Activated T-cell treated with anti-CD3 and anti-CD28 coated beads, Interleukin-2, amount 50 U/mL, for 24 hours (primary cell): ENCODE measurements at regions not wholly inside any gene's neighbourhood (a gene's known extent, or its start where the extent isn't known, plus 50 kb on each side); places are given as distances from the start of the nearest gene placed in this dataset.

Source experiments
- DNase-seq: peaks from one replicate; pipeline ENCODE4 v3.0.0-alpha.2; 2020
- H3K27ac Mint-ChIP-seq: 2 replicates; pipeline ENCODE4 v1.8.0; 2020; ENCODE audit warnings: mild to moderate bottlenecking, mixed read lengths
- H3K27me3 Mint-ChIP-seq: 2 replicates; pipeline ENCODE4 v1.8.0; 2020; ENCODE audit warnings: mixed read lengths
- H3K36me3 Mint-ChIP-seq: 2 replicates; pipeline ENCODE4 v1.8.0; 2020; ENCODE audit warnings: low read depth, mixed read lengths
- H3K4me1 Mint-ChIP-seq: 2 replicates; pipeline ENCODE4 v1.8.0; 2020; ENCODE audit warnings: low read depth, mixed read lengths
- H3K4me3 Mint-ChIP-seq: 2 replicates; pipeline ENCODE4 v1.8.0; 2020; ENCODE audit warnings: mild to moderate bottlenecking, moderate library complexity, mixed read lengths
- H3K9me3 Mint-ChIP-seq: 2 replicates; pipeline ENCODE4 v1.8.0; 2020; ENCODE audit warnings: mixed read lengths

DNA sequence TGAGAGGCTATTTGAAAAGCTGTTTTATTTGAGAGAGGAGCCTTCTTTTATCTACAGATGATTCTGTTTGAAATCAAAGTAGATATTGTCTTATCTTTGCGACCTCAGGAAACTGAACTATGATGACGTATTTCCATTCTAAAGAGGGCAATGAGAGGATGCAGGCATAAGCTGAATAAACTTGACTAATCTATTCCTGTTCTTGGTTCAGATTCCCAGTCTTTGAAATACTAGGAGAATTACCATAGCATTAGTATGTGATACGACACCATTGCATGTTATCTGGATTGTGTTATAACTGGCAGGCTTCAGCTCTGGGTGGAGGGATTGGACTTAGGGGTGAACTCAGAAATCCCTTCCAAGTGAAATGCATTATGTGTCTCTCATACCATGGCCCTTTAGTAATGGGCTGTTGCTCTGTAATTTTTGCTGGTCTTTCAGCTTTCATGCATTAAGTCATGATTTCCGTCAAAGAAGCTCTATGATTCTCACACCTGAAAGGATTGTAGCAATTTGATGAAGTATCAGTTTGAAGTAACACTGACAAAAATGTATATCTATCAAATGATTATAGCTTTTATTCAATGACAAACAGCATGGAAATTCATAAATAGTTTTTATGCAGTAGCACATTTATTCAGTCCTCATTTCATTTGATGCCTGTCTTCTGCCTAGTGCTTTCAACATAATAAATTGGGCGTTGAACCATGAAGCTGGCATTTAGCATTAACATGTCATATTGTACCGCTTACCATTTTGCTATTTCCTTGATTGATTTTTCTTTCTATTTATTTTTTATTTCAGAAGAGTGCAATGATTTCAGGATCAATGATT is 138.4 kb upstream of the SPACA1 start:
- H3K4me1 Mint-ChIP-seq = peaks cover 36% of the 10 kb centered on the region
- no peak overlapping the region for H3K4me3 Mint-ChIP-seq
- H3K27me3 Mint-ChIP-seq = peaks cover 18% of the 10 kb centered on the region
- no peak for DNase-seq
- peak overlapping the region; percentile 30 for H3K27ac Mint-ChIP-seq
- H3K36me3 Mint-ChIP-seq = no peaks in the 10 kb centered on the region
- no peaks in the 10 kb centered on the region for H3K9me3 Mint-ChIP-seq

GRCh38 chr6:87907521-87907920 is 140.1 kb upstream of the SPACA1 start:
- Mint-ChIP-seq H3K27ac (peak overlapping the region; percentile 50), H3K36me3 (no peaks in the 10 kb centered on the region), H3K9me3 (no peaks in the 10 kb centered on the region), H3K4me3 (no peak overlapping the region), H3K27me3 (peaks cover 15% of the 10 kb centered on the region), H3K4me1 (peaks cover 36% of the 10 kb centered on the region)
- DNase-seq = no peak

DNA sequence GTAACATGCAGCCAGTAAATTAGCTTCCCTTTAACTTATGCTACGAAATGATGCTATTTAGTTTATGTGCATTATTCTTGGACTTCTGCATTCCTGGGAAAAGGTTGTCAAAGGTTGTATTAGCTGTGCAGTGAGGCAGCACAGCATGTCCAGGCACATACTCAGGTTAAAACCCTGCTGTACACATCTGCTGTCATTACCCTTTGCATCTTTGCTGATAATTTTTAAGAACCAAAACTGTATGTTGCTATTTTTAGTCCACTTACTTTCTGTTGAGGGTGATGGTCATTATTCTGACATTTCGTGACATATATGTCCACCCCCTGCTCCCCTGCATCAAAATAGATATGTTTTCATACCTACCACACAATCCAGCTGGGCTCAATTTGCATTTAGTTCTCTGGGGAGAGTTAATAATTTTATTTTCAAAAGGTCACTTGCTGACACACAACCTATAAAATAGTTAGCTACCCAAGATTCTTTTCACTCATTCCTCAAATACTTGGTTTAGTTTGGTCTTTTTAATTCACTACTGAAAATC is 142.5 kb upstream of the SPACA1 start:
- Mint-ChIP-seq H3K4me3 (no peak overlapping the region), H3K27ac (no peak overlapping the region), H3K27me3 (peaks cover 7% of the 10 kb centered on the region), H3K36me3 (no peaks in the 10 kb centered on the region), H3K9me3 (no peaks in the 10 kb centered on the region), H3K4me1 (peaks cover 34% of the 10 kb centered on the region)
- DNase-seq = no peak

- H3K4me3 Mint-ChIP-seq = no peak overlapping the region
- no peak overlapping the region for H3K27ac Mint-ChIP-seq
- DNase-seq = no peak
- H3K36me3 Mint-ChIP-seq = no peaks in the 10 kb centered on the region
- peaks cover 5% of the 10 kb centered on the region for H3K27me3 Mint-ChIP-seq
- H3K9me3 Mint-ChIP-seq = no peaks in the 10 kb centered on the region
- peaks cover 23% of the 10 kb centered on the region for H3K4me1 Mint-ChIP-seq
Measured at GRCh38 chr6:87904011-87904410, 143.6 kb upstream of the SPACA1 start.

DNA sequence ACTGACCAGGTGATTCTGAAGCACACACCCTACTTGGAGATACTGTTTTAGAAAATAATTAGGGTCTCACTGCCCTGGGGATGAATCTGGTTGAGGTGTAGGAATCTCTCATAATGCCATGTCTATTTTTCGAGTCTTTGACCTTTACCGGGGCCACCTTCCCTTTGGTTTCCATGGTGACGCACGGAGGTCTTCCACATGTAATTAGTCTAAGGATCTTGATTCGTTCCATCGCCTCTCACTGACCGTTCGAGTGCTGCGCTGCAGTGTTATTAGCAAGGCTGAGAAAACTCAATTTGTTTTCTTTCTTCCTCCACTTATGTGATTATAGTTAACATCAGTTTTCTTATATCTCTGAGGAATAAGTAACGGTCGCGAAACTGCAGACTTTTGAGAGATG is 144.3 kb upstream of the SPACA1 start:
- no peak overlapping the region for H3K27ac Mint-ChIP-seq
- H3K4me3 Mint-ChIP-seq = no peak overlapping the region
- H3K4me1 Mint-ChIP-seq = peaks cover 16% of the 10 kb centered on the region
- no peaks in the 10 kb centered on the region for H3K36me3 Mint-ChIP-seq
- H3K9me3 Mint-ChIP-seq = no peaks in the 10 kb centered on the region
- DNase-seq = no peak
- H3K27me3 Mint-ChIP-seq = peaks cover 5% of the 10 kb centered on the region

DNA sequence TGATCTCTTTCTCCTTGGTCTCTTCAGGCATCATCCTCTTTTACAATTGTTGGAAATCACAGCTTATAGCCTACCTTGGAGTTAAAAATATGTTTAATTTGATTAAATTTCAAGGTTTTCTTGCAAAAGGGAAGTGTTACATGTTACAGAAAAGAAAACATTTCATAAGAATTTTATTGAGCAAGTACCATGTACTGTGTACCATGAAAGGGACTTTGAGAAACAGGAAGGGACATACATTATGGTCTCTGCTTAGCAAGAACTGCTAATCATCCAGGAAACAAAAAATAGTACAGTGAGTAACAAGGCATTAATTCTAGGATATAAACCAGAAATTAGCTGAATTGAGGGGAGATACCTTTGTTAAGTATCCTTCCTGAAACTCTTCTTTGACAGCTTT is 145.3 kb upstream of the SPACA1 start:
- H3K27me3 Mint-ChIP-seq = peaks cover 5% of the 10 kb centered on the region
- no peak overlapping the region for H3K27ac Mint-ChIP-seq
- DNase-seq = no peak
- no peak overlapping the region for H3K4me3 Mint-ChIP-seq
- no peaks in the 10 kb centered on the region for H3K36me3 Mint-ChIP-seq
- H3K4me1 Mint-ChIP-seq = peaks cover 7% of the 10 kb centered on the region
- H3K9me3 Mint-ChIP-seq = no peaks in the 10 kb centered on the region

GRCh38 chr6:87901613-87902012 is 146.0 kb upstream of the SPACA1 start:
- H3K4me3 Mint-ChIP-seq = no peak overlapping the region
- peaks cover 5% of the 10 kb centered on the region for H3K27me3 Mint-ChIP-seq
- no peak for DNase-seq
- no peak overlapping the region for H3K27ac Mint-ChIP-seq
- H3K4me1 Mint-ChIP-seq = no peaks in the 10 kb centered on the region
- H3K9me3 Mint-ChIP-seq = no peaks in the 10 kb centered on the region
- no peaks in the 10 kb centered on the region for H3K36me3 Mint-ChIP-seq

- Mint-ChIP-seq H3K9me3 (no peaks in the 10 kb centered on the region), H3K36me3 (no peaks in the 10 kb centered on the region), H3K27ac (no peak overlapping the region)
Measured at GRCh38 chr6:87900160-87900698, 147.4 kb upstream of the SPACA1 start.

DNA sequence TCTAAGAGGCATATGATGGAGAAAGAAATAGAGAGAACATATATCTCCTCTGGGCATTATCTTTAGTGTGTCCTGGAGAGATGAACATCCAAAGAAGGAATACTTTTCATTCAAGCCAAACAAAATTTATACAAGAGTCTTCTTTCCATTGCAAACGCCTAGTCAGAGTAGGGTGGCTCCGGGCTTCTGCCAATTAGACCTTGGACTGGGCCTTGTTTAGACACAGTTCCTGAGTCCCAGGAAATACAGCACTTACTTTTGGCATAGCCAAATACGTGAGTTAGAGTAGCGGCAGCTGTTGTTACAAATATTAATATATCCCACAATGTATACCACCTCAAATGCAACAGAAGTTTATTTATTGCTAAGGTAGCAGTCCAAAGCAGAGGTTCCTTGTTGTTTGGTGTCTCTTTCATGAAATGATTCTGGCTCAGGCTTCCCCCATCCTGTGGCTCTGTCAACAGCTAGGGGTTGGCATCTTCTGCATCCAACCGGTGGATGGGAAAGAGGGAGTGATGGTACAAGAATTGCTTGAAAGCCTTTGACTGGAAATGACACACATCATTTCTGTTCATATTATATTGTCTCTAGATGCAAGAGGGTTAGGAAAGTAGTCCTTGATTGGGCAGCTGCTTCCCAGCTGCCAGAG is 148.0 kb upstream of the SPACA1 start:
- Mint-ChIP-seq H3K4me1 (no peaks in the 10 kb centered on the region), H3K27ac (peak overlapping the region; percentile 47), H3K9me3 (no peaks in the 10 kb centered on the region), H3K27me3 (no peaks in the 10 kb centered on the region), H3K4me3 (no peak overlapping the region), H3K36me3 (no peaks in the 10 kb centered on the region)
- no peak for DNase-seq

More at GRCh38 chr6:87900160-87900698, 147.4 kb upstream of the SPACA1 start:
- H3K4me1 Mint-ChIP-seq = no peaks in the 10 kb centered on the region
- no peak for DNase-seq
- H3K4me3 Mint-ChIP-seq = no peak overlapping the region
- no peaks in the 10 kb centered on the region for H3K27me3 Mint-ChIP-seq

- no peaks in the 10 kb centered on the region for H3K9me3 Mint-ChIP-seq
- H3K36me3 Mint-ChIP-seq = no peaks in the 10 kb centered on the region
- H3K4me3 Mint-ChIP-seq = no peak overlapping the region
- no peak for DNase-seq
- no peaks in the 10 kb centered on the region for H3K4me1 Mint-ChIP-seq
- H3K27ac Mint-ChIP-seq = no peak overlapping the region
- no peaks in the 10 kb centered on the region for H3K27me3 Mint-ChIP-seq
Measured at GRCh38 chr6:87897663-87898062, 150.0 kb upstream of the SPACA1 start.

GRCh38 chr6:87897013-87897412 is 150.6 kb upstream of the SPACA1 start:
- Mint-ChIP-seq H3K36me3 (no peaks in the 10 kb centered on the region), H3K27me3 (no peaks in the 10 kb centered on the region), H3K27ac (no peak overlapping the region)

GRCh38 chr6:87887266-87887665 is 160.4 kb upstream of the SPACA1 start:
- no peak overlapping the region for H3K27ac Mint-ChIP-seq
- H3K9me3 Mint-ChIP-seq = no peaks in the 10 kb centered on the region
- peaks cover 7% of the 10 kb centered on the region for H3K27me3 Mint-ChIP-seq
- H3K4me1 Mint-ChIP-seq = no peaks in the 10 kb centered on the region
- no peaks in the 10 kb centered on the region for H3K36me3 Mint-ChIP-seq
- DNase-seq = no peak
- H3K4me3 Mint-ChIP-seq = no peak overlapping the region

More at GRCh38 chr6:87897013-87897412, 150.6 kb upstream of the SPACA1 start:
- no peaks in the 10 kb centered on the region for H3K9me3 Mint-ChIP-seq
- no peaks in the 10 kb centered on the region for H3K4me1 Mint-ChIP-seq
- no peak overlapping the region for H3K4me3 Mint-ChIP-seq
- no peak for DNase-seq

DNA sequence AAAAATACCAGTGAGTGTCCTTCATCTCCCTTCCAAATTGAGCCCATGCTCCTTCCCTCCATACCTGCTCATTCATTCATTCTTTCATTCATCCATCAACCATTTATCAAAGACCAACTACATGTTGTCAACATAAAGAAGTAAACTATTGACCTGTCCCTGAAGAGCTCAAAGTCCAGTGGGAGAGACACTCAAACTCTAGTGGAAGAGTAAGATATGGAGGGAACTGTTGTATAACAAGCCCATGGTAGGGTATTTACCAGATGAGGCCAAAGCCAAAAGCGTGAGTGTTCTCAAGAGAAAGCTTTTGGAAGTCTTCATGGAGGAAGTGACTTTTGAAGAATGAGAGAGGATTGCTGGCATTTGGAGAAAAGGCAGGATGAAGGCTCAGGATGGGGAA is 163.4 kb upstream of the SPACA1 start:
- H3K27ac Mint-ChIP-seq = no peak overlapping the region
- H3K4me1 Mint-ChIP-seq = peaks cover 6% of the 10 kb centered on the region
- no peaks in the 10 kb centered on the region for H3K36me3 Mint-ChIP-seq
- H3K9me3 Mint-ChIP-seq = no peaks in the 10 kb centered on the region
- DNase-seq = no peak
- peaks cover 27% of the 10 kb centered on the region for H3K27me3 Mint-ChIP-seq
- H3K4me3 Mint-ChIP-seq = no peak overlapping the region

- DNase-seq = no peak
- H3K4me3 Mint-ChIP-seq = no peak overlapping the region
- H3K4me1 Mint-ChIP-seq = peaks cover 6% of the 10 kb centered on the region
- no peak overlapping the region for H3K27ac Mint-ChIP-seq
- H3K27me3 Mint-ChIP-seq = peaks cover 47% of the 10 kb centered on the region
- no peaks in the 10 kb centered on the region for H3K9me3 Mint-ChIP-seq
- H3K36me3 Mint-ChIP-seq = no peaks in the 10 kb centered on the region
Measured at GRCh38 chr6:87881342-87881895, 166.2 kb upstream of the SPACA1 start.
